Suprapubic skin (tissue), 4 donors: ENCODE measurements at regions not wholly inside any gene's neighbourhood (a gene's known extent, or its start where the extent isn't known, plus 50 kb on each side); places are given as distances from the start of the nearest gene placed in this dataset.

Source experiments
- DNase-seq, 2 donors: peaks; one replicate each; pipeline ENCODE4 v3.0.0-alpha.2; 2019; ENCODE audit warnings: low spot score in 2 of 2
- H3K27ac ChIP-seq: fragments of 200-600 bp; sonication (generic); one replicate; pipeline ENCODE4 v1.5.1; 2019
- H3K27me3 ChIP-seq: fragments of 200-600 bp; sonication (generic); one replicate; pipeline ENCODE4 v1.5.1; 2019
- H3K36me3 ChIP-seq: fragments of 200-600 bp; sonication (generic); one replicate; pipeline ENCODE4 v1.5.1; 2019
- H3K4me1 ChIP-seq: fragments of 200-600 bp; sonication (generic); one replicate; pipeline ENCODE4 v1.5.1; 2019
- H3K4me3 ChIP-seq: fragments of 200-600 bp; sonication (generic); one replicate; pipeline ENCODE4 v1.5.1; 2019; ENCODE audit warnings: mild to moderate bottlenecking
- H3K9me3 ChIP-seq: fragments of 200-600 bp; sonication (generic); one replicate; pipeline ENCODE4 v1.5.1; 2019
- CTCF ChIP-seq, 2 donors: fragments of 200-600 bp in 1 of 2; fragments of 450-650 bp in 1 of 2; sonication (generic) in 1 of 2; IDR thresholded peaks; one replicate each; pipeline ENCODE4 v1.5.1; 2016 to 2019; ENCODE audit warnings: antibody characterized with exemption in 2 of 2, mild to moderate bottlenecking in 1 of 2, moderate library complexity in 1 of 2
- EP300 ChIP-seq: sonication (generic); formaldehyde crosslinking; IDR thresholded peaks from one replicate; pipeline ENCODE4 v1.6.1; 2017; ENCODE audit warnings: antibody characterized with exemption
- POLR2A ChIP-seq, 2 donors: fragments of 450-650 bp; IDR thresholded peaks; one replicate each; pipeline ENCODE4 v1.6.1; 2017; ENCODE audit warnings: antibody characterized with exemption in 2 of 2, mild to moderate bottlenecking in 2 of 2, moderate library complexity in 2 of 2
- POLR2AphosphoS5 ChIP-seq, 3 donors: sonication (generic); formaldehyde crosslinking; IDR thresholded peaks; one replicate each; pipeline ENCODE4 v1.6.1; 2017; ENCODE audit warnings: antibody characterized with exemption in 3 of 3
- WGBS: methylation state at CpG from one replicate; pipeline ENCODE4 v1.1.5; 2018; 5-methylcytosine and 5-hydroxymethylcytosine counted together

- TF ChIP-seq CTCF (IDR thresholded peaks at IDR 0.05) (no peak), POLR2AphosphoS5 (IDR thresholded peaks at IDR 0.05) (no peak), POLR2A (IDR thresholded peaks at IDR 0.05) (no peak), EP300 (no peak)
- DNase-seq = no peak
- Histone ChIP-seq H3K4me1 (peaks cover 11% of the 10 kb centered on the region), H3K27ac (no peak overlapping the region), H3K27me3 (no peaks in the 10 kb centered on the region), H3K36me3 (no peaks in the 10 kb centered on the region), H3K4me3 (no peak overlapping the region), H3K9me3 (no peaks in the 10 kb centered on the region)
- 75% methylated on average over 4 of the region's 4 CpGs for WGBS
These were observed 62.4 kb upstream of the MKLN1 start for GRCh38 chr7:131265227-131265626.

- Histone ChIP-seq H3K27ac (no peak overlapping the region), H3K4me3 (no peak overlapping the region), H3K9me3 (no peaks in the 10 kb centered on the region), H3K36me3 (no peaks in the 10 kb centered on the region), H3K27me3 (no peaks in the 10 kb centered on the region), H3K4me1 (peaks cover 11% of the 10 kb centered on the region)
- TF ChIP-seq POLR2A (IDR thresholded peaks at IDR 0.05) = no peak
- no peak for TF ChIP-seq EP300
- no peak for TF ChIP-seq POLR2AphosphoS5 (IDR thresholded peaks at IDR 0.05)
- TF ChIP-seq CTCF (IDR thresholded peaks at IDR 0.05) = no peak
- no peak for DNase-seq
- 68% methylated on average over 1 of the region's 1 CpG for WGBS
These were observed 60.0 kb upstream of the MKLN1 start for GRCh38 chr7:131267631-131268030.

GRCh38 chr7:131268906-131269305 lies 58.8 kb upstream of the MKLN1 start:
- Histone ChIP-seq H3K4me1 (peaks cover 15% of the 10 kb centered on the region), H3K9me3 (no peaks in the 10 kb centered on the region), H3K27ac (peak overlapping the region; percentile 52), H3K27me3 (no peaks in the 10 kb centered on the region), H3K36me3 (no peaks in the 10 kb centered on the region), H3K4me3 (no peak overlapping the region)
- TF ChIP-seq POLR2AphosphoS5 (IDR thresholded peaks at IDR 0.05) (no peak), EP300 (no peak)
- 62% methylated on average over 2 of the region's 2 CpGs for WGBS
- no peak for DNase-seq

GRCh38 chr7:131272086-131272485 lies 55.6 kb upstream of the MKLN1 start:
- WGBS = 90% methylated on average over 1 of the region's 1 CpG
- TF ChIP-seq CTCF (IDR thresholded peaks at IDR 0.05) = no peak
- TF ChIP-seq POLR2AphosphoS5 (IDR thresholded peaks at IDR 0.05) = no peak
- no peak for TF ChIP-seq EP300
- TF ChIP-seq POLR2A (IDR thresholded peaks at IDR 0.05) = no peak
- Histone ChIP-seq H3K9me3 (no peaks in the 10 kb centered on the region), H3K4me1 (peaks cover 15% of the 10 kb centered on the region), H3K36me3 (no peaks in the 10 kb centered on the region), H3K27me3 (no peaks in the 10 kb centered on the region), H3K4me3 (no peak overlapping the region), H3K27ac (no peak overlapping the region)
- no peak for DNase-seq

- no peak overlapping the region for H3K4me3 ChIP-seq
- TF ChIP-seq EP300 (no peak), POLR2AphosphoS5 (IDR thresholded peaks at IDR 0.05) (no peak), CTCF (IDR thresholded peaks at IDR 0.05) (no peak), POLR2A (IDR thresholded peaks at IDR 0.05) (no peak)
- no peak for DNase-seq
- H3K27me3 ChIP-seq = no peaks in the 10 kb centered on the region
- 93% methylated on average over 2 of the region's 2 CpGs for WGBS
- no peak overlapping the region for H3K27ac ChIP-seq
- peaks cover 4% of the 10 kb centered on the region for H3K4me1 ChIP-seq
- H3K9me3 ChIP-seq = no peaks in the 10 kb centered on the region
- no peaks in the 10 kb centered on the region for H3K36me3 ChIP-seq
These were observed 52.7 kb upstream of the MKLN1 start for GRCh38 chr7:131274986-131275385.

GRCh38 chr7:131276190-131276589 lies 51.5 kb upstream of the MKLN1 start:
- H3K36me3 ChIP-seq = no peaks in the 10 kb centered on the region
- H3K27me3 ChIP-seq = no peaks in the 10 kb centered on the region
- H3K4me3 ChIP-seq = no peak overlapping the region
- TF ChIP-seq CTCF (IDR thresholded peaks at IDR 0.05) (no peak), POLR2AphosphoS5 (IDR thresholded peaks at IDR 0.05) (no peak), POLR2A (IDR thresholded peaks at IDR 0.05) (no peak), EP300 (no peak)
- H3K27ac ChIP-seq = no peak overlapping the region
- 90% methylated on average over 5 of the region's 5 CpGs for WGBS
- no peak for DNase-seq
- H3K9me3 ChIP-seq = no peaks in the 10 kb centered on the region
- H3K4me1 ChIP-seq = peaks cover 4% of the 10 kb centered on the region
